H1 (cell line): ENCODE measurements at regions not wholly inside any gene's neighbourhood (a gene's known extent, or its start where the extent isn't known, plus 50 kb on each side); places are given as distances from the start of the nearest gene placed in this dataset.

Source experiments
- GTF2F1 ChIP-seq: IDR thresholded peaks from 2 replicates; pipeline ENCODE4 v1.6.1; 2012; ENCODE audit warnings: low read depth, low read length, improper control_type of control experiment, borderline replicate concordance
- POLR2AphosphoS5 ChIP-seq: IDR thresholded peaks from 2 replicates; pipeline ENCODE4 v1.6.1; 2011; ENCODE audit warnings: low read depth, low read length
- TEAD4 ChIP-seq: IDR thresholded peaks from 2 replicates; pipeline ENCODE4 v1.6.1; 2012; ENCODE audit warnings: low read depth, low read length, inconsistent platforms, mixed read lengths
- ZNF274 ChIP-seq: IDR thresholded peaks from 2 replicates; pipeline ENCODE4 v1.7.0; 2012; ENCODE audit warnings: low read length, borderline replicate concordance; ENCODE audit errors: extremely low read depth

DNA sequence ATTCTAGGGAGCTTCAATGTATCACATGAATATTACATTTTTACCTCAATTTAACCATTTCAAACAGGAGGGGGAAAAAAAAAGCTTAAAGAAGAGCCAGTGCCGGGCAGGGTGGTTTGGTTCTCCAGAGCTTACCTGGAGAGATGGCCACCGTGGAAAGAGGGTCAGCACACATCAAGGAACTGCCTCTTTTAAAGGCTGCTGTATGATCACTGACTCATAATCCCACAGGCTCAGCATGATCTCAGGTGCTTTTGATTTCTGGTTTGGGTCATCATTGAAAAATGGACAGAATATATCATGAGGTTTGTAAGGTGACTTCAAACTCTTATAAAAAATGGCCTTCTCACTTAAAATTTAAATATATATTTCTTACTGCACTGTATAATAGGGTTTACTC is 67.5 kb upstream of the MDFIC start (continued):
- TF ChIP-seq POLR2AphosphoS5 (no peak), GTF2F1 (no peak), ZNF274 (no peak), TEAD4 (no peak)
